Ureter (tissue), 1 donor: ENCODE measurements at regions not wholly inside any gene's neighbourhood (a gene's known extent, or its start where the extent isn't known, plus 50 kb on each side); places are given as distances from the start of the nearest gene placed in this dataset.
A peak's percentile ranks its signal among the peaks of the same experiment; 100 is the strongest.
"Not testable (repeated sequence)": the region's sequence is repeated elsewhere in the genome, so short reads cannot be mapped to it uniquely, and the experiment has no call there.

ENCODE experiments used
- DNase-seq: peaks from one replicate; pipeline ENCODE4 v3.0.0-alpha.2; 2020; ENCODE audit warnings: low spot score
- donor health status: DM: yes; HTN: yes; CAD: no.

DNA sequence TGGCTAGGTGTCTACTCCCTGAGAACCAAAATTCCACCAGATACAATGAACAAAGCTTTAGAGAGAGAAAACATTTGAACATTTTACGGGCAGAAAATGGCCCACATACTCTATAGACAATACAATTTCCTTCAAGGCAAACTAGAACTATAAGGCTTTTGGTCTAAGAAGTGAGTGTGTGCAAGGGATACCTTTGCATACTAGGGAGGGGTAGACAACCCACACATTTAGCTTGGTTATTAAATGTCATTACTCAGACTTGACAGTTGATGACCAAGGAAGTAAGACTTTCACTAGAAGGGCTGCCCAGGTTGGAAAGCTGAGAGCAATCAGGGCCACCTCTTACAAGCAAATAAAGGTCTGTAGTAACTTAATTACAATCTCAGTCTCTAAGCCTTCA lies 64.0 kb upstream of the PLEKHM1 start:
- not testable (repeated sequence) for DNase-seq

DNA sequence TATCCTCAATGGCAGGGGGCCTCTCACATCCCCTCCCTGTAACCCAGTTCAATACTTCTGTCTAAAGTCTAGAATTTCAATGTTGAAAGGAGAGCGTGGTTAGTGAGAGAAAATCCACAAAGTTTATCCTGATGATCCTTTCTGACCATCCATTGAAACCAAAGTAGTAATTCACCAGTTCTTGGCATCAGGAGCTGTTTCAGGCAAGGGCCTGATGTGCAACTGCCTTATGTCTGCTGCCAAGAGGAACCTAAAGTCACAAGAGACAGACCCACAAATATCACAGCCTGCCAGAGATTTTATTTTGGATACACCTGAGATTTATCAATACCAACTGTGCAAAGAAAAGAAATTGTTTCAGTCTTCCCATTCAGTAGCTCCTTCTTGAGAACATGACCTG lies 68.3 kb upstream of the PLEKHM1 start:
- not testable (repeated sequence) for DNase-seq

DNA sequence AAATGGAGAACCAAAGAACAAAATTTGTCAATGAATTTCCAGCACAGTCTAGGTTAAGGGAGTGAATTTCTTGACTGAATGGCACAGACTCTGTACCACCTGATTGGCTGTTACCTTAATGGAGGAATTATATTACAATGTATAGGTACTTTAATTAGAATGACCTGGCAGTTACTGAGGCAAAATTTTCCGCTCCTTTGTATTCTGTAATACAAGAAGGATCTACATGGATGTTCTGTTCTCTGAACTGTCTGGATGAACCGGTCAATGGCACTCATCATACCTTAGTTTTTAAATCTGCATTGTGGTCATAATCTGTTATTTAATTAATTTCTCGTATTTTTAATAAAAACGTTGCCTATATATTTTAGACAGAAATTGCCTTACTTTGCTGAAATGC lies 72.3 kb upstream of the PLEKHM1 start:
- DNase-seq: not testable (repeated sequence)

DNA sequence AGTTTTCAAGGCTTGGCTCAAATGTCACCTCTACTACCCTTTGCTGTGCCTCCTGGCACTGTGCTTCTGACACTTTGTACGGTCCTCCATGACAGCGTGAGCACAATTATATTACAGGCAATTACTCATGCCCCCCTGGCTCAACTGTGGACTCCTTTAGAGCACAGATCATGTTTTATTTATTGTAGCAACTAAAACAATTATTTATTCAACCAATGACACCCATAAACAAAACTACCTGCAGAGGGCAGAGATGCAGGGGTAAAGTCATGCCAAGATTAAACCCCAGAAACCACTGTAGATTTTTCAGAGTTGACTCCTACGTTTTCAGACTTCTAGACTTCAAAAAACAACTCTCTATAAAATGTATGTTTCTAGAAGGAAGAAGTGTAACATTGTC lies 72.8 kb upstream of the PLEKHM1 start:
- DNase-seq: not testable (repeated sequence)

DNA sequence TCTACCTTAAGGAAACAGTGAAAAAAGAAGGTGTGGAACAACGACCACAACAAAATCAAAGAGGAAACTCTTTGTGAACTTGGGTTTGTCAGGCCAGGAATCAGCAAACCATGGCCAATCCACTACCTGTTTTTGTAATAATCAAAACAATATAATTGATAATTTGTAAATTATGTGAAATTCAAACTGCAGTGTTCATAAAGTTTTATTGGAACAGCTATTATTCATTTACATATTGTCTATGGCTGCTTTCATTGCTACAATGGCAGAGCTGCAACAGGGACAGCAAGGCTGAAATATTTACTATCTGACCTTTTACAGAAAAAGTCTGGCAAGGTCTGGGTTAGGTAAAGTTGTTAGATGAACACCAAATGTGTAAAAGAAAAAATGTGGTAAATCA lies 77.8 kb upstream of the PLEKHM1 start:
- DNase-seq: not testable (repeated sequence)

DNA sequence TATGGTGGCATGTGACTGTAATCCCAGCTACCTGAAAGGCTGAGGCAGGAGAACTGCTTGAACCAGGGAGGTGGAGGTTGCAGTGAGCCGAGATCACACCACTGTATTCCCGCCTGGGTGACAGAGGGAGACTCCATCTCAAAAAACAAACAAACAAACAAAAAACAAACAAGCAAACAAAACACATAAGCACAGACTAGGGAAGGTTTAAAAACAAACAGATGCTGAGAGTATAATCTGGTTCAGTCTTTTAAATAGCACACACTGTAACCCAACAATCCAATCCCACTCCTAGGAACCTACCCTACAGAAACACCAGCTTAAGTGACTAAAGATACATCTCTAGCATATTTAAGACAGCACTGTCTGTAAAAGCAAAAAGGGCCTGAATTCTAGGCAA lies 82.8 kb upstream of the PLEKHM1 start:
- DNase-seq: not testable (repeated sequence)

DNA sequence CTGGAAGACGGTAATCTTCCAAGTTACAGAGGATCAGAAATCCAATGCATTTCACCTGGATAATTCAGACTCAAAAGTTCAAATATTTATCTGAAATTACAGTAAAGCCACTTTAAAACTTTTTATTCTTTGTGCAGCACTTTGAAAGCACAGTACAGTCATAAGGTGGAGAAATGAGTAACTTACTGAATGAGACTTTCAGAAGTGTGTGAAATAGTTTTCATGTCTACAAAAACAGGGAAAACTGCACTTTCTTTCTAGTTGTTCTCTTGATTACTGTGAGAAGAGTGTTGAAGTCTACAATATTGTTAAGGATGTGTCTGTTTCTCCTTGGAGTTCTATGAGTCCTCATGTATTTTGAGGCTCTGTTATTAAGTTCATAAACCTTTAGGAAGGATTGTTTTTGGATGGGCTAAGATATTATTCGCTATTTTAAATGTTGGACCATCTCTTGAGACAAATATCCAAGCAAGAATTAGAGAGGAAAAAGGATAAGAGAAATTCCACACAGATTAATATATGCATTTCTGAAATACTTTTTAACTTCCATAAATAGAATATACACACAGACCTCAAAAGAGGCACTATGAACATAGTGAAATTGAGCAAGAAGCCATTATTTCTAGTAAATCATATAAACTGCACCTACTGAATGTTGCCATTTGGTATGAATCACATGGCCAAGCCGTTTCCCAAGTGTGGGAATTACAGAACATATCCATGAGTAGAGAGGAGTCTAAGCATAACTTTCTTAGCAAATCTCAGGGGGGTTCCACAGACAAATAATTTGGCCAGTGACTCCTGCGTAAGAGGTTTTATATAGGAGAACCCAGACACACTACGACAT lies 83.6 kb upstream of the PLEKHM1 start:
- no peak for DNase-seq

DNA sequence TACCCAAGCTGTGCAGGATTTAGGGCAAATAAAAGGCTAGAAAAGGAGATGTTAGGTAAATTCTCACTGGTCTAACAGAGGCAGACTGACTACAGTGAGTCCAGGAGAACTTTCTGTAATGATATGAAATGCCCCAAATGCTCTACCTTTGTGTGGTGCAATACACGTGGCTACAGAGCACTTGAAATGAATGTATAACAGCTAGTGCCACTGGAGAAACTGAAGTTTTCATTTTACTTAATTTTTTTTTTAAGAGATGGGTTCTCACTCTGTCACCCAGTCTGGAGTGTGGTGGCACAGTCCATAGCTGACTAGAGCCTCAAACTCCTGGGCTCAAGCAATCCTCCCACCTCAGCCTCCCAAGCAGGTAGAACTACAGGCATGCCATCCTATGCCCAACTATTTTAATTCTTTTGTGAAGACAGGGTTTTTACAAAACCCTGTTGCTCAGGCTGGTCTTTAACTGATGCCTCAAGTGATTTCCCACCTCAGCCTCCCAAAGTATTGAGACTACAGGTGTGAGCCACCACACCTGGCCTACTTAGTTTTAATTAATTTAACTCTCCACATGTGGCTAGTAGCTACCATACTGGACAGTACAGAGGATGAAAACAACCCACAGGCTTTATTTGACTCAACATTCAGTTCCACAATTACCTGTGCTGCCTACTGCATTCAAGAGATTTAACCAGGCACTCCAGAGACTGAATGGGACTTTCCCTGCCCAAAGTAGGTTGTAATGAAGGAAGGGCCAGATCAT lies 84.8 kb upstream of the PLEKHM1 start:
- DNase-seq: no peak

DNA sequence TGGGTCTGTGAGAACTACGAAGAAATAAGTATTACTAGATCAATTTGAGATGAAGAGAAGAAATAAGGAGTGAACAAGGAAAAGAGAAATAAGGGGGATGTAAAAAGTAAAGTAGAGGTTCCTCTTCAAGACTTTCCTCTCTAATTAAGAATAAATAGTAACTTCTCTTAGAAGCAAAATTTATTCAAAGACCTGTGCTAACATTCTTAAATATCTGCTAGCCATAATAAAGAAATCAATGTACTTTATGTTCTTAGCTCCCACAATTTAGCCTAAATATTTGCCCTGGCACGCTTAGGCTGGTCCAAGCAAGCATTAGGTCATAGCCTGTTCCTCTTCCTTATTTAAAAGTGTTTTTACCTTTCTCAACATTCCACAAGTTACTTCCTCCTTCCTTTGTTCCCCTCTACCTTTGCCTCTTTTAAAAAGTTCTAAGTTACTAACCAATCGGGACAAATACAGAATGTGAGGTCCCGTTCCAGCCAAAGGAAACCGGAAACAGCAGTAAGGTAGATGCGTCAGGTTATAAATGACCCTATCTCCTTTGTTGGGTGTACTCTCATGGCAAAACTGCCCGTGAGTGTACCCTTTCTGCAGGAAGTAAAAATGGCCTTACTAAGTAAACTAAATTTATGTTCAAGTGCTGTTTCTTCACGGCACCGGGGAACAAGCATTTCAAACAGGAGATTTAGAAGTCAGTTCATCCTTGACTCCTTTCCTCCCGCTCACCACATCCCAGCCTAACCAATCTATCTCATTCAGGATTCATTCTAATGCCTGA lies 86.2 kb upstream of the PLEKHM1 start:
- not testable (repeated sequence) for DNase-seq

DNA sequence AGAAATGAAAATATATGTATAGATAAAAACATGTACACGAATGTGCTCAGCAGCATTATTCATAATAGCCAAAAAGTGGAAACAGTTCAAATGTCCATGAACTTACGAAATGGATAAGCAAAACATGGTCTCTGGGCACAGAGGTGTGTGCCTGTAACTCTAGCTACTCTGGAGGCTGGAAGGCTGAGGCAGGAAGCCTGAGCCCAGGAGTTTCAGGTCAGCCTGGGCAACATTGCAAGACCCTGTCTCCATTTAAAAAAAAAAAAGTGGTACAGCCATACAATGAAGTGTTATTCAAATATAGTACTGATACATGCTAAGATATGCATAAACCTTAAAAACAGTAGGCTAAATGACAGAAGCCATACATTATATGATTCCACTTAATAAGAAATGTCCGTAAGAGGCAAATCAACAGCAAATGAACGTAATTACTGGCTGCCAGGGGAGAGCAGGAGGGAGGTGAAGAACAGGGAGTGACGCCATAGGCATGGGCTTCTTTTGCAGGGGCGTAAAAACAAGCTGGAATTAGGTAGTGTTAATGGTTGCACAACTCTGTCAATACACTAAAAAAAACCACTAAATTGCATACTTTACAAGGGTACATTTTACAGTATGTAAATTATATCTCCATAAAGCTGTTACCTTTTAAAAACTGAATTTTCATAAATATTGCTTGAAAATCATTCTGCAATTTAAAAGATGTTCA lies 87.2 kb upstream of the PLEKHM1 start:
- no peak for DNase-seq

DNA sequence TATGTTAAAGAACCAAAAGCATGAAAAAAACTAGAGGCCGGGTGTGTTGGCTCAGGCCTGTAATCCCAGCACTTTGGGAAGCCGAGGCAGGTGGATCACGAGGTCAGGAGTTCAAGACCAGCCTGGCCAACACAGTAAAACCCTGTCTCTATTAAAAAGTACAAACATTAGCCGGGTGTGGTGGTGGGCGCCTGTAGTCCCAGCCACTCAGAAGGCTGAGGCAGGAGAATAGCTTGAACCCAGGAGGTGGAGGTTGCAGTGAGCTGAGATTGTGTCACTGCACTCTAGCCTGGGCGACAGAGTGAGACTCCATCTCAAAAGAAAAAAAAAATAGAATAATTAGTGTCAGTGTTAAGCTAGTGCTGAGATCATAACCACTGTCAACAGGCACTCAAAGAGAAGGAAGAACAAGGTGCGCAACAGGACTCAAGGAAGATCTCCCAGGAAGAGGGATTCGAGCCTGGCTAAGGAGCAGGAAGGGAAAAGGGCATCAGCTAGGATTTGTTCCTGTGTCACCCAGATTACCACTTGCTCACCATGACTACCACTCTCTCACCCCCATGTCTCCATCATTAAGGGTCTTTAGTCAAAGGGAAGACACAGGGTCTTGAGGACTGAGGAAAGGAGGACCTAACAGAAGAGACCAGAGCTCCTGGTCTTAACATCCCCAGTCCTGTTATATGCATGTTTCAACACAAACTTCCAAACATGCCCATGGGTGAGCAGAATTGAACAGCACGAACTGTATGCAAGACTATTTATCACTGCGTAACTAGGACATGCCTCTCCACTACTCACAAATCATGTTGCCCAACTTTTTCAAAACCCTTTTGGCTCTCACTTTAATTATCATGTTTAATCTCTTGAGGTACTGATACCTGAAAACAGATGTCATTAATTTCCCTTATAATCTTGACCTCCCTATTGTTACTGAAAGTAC lies 88.3 kb upstream of the PLEKHM1 start:
- no peak for DNase-seq

DNA sequence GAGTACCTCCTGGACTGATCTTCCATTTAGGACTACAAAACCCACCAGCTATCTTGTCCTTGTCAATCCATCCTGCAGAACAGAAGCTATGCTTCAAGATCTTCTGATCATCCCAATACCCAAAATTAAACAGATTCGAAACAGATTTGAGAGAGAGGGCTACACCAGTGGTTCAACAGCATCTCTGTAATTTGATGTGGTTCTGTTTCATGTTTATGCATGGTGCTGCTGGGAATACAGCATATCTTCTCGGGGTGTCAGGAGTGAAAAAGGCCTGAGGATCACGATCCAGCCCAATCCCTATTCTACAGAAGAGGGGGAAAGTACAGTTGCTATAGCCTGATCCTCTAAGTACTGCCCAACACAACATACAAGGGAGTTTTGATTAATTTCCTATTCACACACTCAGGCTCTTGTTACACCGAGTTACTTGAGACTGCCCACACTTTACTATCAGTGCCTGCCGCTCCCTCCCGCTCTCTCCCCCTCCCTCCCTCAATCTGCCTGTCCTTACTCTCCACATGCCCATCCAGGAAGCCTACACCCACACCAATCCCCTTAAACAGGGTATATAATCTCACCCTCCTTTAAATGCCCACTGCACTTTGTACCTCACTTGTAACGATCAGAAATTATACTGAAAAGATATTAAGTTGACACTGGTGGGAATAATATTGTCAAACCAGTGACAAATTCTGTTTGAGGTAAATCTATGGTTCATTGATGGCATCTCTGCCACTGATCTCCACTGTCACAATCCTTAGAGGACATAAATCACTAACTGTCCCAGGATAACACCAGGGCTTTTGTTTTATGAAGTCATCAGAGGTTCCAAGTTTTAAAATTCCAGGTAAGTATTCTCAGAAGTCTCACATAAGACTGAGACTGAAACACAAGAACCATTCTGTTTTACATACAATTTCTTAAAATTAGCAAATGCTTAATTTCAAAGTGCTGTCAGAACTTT lies 89.3 kb upstream of the PLEKHM1 start:
- no peak for DNase-seq

DNA sequence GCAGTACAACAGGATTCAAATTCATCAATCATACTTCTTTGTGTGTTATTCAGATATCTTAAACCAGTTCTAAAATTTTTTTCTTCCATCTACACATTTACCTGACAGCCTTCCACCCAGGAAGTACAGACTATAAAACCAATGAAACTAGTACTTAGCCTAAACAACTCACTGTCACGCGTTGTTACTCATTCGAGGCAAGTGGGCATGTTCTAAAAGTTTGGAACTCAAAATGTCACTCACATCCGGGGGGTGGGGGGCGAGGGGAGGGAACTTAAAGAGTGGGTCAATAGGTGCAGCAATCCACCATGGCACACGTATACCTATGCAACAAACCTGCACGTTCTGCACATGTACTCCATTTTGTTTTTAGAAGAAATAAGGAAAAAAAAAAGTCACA lies 90.4 kb upstream of the PLEKHM1 start:
- no peak for DNase-seq

DNA sequence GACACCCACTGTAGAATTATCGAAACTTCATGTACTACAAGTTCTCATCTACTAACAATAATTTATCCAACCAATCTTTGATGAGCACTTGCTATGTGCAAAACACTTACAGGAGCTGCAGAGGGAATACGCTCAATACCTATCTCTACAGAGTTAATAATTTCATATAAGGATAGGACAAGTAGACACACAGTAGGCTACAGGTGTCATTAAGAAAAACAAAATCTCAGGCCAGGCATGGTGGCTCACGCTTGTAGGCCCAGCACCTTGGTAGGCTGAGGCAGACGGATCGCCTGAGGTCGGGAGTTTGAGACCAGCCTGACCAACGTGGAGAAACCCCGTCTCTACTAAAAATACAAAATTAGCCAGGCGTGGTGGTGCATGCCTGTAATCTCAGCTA lies 91.3 kb upstream of the PLEKHM1 start:
- no peak for DNase-seq

DNA sequence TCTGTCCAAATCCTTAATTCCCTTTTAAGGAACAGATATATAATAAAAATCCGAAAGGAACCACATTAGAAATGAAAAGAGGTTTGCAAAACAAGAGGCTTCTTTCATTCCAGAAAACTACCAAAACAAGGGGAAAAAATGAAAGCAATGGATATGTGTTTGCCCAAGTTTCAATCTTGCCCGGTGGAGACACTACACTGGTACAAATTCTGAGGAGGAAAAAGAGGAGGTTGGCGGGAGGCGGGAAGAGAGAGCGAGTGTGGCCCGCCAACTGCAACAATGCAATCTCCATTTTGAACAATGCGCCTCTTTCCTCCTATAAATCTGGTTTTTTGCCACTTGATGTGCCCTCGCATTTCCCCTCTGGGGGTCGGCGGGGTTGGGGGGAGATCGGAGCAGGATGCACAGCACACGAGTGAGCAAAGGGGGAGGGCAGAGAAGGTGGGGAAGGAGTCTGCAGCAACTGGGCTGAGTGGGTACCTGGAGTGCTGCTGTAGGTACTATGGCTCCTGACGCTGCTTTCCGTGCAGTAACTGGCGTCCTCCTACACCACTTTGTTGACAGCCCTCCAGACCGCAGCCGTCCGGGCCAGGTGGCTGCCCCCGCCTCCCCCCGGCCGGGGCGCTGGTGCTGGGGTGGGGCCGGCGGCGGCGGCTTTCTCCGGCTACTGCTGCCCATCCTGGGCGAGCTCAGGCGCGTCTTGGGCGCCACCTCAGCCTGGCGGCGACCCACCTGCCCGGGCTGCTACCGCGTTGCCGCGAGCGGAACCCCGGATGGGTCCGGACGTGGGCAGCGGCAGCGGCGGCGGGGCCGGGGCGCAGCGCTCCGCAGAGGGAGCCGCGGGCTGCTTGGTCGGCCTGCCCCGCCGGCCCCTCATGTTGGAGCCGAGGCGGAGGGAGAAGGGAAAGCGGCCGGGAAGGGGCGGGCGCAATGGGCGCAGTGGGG lies 93.8 kb upstream of the PLEKHM1 start:
- peak; percentile 82 for DNase-seq

DNA sequence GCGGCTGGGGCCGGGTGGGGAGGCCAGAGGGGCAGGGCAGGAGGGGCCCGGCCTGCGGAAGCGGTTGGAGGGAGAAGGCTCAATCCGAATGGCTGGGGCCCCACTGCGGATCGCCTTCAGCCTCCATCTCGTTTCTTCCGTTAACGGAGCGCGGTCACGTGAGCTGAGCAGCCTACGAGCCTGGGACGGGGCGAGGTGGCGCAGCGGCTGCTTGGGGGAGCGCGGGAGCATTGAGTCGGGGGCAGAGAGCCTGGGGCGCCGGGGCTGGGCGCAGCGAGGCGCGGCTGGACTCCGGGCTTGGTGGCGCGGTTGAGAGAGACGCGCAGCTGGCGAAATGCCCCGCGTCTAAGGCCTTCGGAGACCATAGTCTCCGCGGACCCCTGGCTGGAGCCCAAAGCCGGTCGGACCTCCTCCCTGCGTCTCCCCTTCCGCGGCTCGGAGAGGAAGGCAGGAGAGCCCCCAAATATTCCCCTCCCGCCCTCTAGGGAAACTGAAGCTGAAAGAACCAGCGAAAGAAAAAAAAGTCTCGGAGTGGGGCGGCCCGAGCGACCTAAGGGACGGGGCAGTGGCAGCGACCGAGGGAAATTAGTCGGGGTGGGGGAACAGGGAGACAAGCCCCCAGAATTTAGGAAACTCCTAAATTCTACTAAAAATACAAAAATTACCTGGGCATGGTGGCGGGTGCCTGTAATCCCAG lies 94.7 kb upstream of the PLEKHM1 start:
- DNase-seq: peak; percentile 87

DNA sequence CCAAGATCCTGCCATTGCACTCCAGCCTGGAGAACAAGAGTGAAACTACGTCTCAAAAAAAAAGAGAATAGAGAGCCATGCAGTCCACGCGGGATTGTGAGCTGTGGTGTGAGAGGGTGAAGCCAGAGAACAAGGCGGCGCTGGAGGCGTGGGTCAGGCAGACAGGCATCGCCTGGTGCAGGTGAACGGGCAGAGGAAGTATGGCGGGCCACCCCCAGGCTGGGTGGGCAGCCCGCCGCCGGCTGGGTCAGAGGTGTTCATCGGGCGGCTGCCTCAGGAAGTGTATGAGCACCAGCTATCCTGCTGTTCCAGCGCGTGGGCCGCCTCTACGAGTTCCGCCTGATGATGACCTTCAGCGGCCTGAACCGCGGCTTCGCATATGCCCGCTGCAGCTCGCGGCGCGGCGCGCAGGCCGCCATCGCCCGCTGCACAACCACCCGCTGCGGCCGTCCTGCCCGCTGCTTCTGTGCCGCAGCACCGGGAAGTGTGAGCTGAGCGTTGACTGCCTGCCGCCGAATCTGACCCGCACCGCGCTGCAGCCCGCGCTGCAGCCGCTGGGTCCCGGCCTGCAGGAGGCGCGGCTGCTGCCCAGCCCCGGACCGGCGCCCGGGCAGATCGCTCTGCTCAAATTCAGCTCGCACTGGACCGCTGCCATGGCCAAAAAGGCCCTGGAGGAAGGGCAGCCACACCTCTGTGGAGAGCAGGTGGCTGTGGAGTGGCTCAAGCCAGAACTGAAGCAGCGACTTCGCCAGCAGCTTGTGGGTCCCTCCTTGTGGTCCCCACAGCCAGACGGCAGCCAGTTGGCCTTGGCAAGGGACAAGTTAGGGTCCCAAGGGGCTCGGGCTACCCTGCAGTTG lies 95.5 kb upstream of the PLEKHM1 start:
- DNase-seq: not testable (repeated sequence)
